SH-SY5Y (cell line): ENCODE measurements at regions not wholly inside any gene's neighbourhood (a gene's known extent, or its start where the extent isn't known, plus 50 kb on each side); places are given as distances from the start of the nearest gene placed in this dataset.

ENCODE experiments used
- GATA2 ChIP-seq: IDR thresholded peaks from 2 replicates; pipeline ENCODE4 v1.6.1; 2011; ENCODE audit warnings: mild to moderate bottlenecking, low read depth, low read length
- GATA3 ChIP-seq: IDR thresholded peaks from 2 replicates; pipeline ENCODE4 v1.6.1; 2011; ENCODE audit warnings: low read depth, mild to moderate bottlenecking, low read length, moderate library complexity

- no peak for TF ChIP-seq GATA2
- TF ChIP-seq GATA3, result no peak
Measured at GRCh38 chr13:83485101-83485500, 397.2 kb downstream of the SLITRK1 start.
